ENCODE measurements at regions not wholly inside any gene's neighbourhood (a gene's known extent, or its start where the extent isn't known, plus 50 kb on each side); places are given as distances from the start of the nearest gene placed in this dataset.

DNA sequence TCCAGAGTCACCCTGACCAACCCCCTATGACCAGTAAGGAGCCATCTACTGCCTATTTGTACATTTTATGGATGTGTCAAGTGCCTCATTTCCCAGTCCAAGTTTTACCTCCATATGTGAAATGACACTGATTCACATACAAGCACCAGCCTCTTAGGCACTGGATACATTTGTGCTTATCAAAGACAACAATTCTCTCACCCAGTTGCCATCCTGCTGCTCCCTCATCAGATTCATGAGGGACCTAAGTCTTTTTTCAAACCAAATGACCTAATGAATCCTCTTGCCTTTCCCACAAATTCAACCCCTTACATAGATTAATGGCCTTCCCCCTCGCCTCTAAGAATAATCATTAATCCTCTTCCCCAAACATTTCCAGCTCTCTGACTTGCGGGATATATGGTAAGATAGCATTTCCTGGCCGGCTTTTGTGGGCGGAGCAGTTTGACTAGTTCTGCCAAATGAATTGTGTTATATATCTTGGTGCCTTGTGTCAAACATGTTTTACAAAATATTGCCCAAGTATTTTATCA, 233.9 kb downstream of the ARAP2 start:
- no peak for TF ChIP-seq CTCF (IDR thresholded peaks at IDR 0.05)
- no peak for TF ChIP-seq POLR2A (IDR thresholded peaks at IDR 0.05)
- no peak for TF ChIP-seq POLR2AphosphoS5 (IDR thresholded peaks at IDR 0.05)
